NT2/D1 (cell line): ENCODE measurements at regions not wholly inside any gene's neighbourhood (a gene's known extent, or its start where the extent isn't known, plus 50 kb on each side); places are given as distances from the start of the nearest gene placed in this dataset.

ENCODE experiments used
- SUZ12 ChIP-seq: IDR thresholded peaks from 2 replicates; pipeline ENCODE4 v1.6.1; 2011; ENCODE audit not compliant: insufficient read length, insufficient read depth; ENCODE audit errors: extremely low read depth
- YY1 ChIP-seq: IDR thresholded peaks from 2 replicates; pipeline ENCODE4 v1.6.1; 2011; ENCODE audit not compliant: insufficient read length, insufficient read depth
- ZNF274 ChIP-seq: IDR thresholded peaks from 2 replicates; pipeline ENCODE4 v1.6.1; 2011; ENCODE audit warnings: mild to moderate bottlenecking, low read depth, low read length

GRCh38 chr7:94295850-94296249, 98.8 kb upstream of the COL1A2 start:
- no peak for TF ChIP-seq ZNF274
- TF ChIP-seq SUZ12 = no peak
- no peak for TF ChIP-seq YY1
